ENCODE measurements at regions not wholly inside any gene's neighbourhood (a gene's known extent, or its start where the extent isn't known, plus 50 kb on each side); places are given as distances from the start of the nearest gene placed in this dataset.

- no peaks in the 10 kb centered on the region for H3K9me3 ChIP-seq (ENCODE audit: control insufficient read depth in 2 of 2, insufficient read depth in 1 of 2, low read depth in 1 of 2, low read length in 1 of 2)
- no peak overlapping the region for H3K27ac ChIP-seq (ENCODE audit: low read depth in 2 of 2, low read length in 1 of 2)
- no peaks in the 10 kb centered on the region for H3K27me3 ChIP-seq (ENCODE audit: control insufficient read depth in 1 of 2, insufficient read depth in 2 of 2, low read length in 2 of 2)
- H3K4me1 ChIP-seq (ENCODE audit: control insufficient read depth in 2 of 2, insufficient read depth in 2 of 2, low read length in 1 of 2): no peaks in the 10 kb centered on the region
- H3K4me3 ChIP-seq (ENCODE audit: low read depth in 1 of 2, low read length in 2 of 2): no peak overlapping the region
- H3K36me3 ChIP-seq (ENCODE audit: control insufficient read depth in 2 of 2, insufficient read depth in 2 of 2, low read length in 1 of 2): no peaks in the 10 kb centered on the region
These were observed 1331.6 kb upstream of the SORCS1 start for GRCh38 chr10:108496106-108496505.

GRCh38 chr10:108490944-108491343 is 1326.4 kb upstream of the SORCS1 start:
- Histone ChIP-seq H3K9me3 (ENCODE audit: control insufficient read depth in 2 of 2, insufficient read depth in 1 of 2, low read depth in 1 of 2, low read length in 1 of 2) (no peaks in the 10 kb centered on the region), H3K36me3 (ENCODE audit: control insufficient read depth in 2 of 2, insufficient read depth in 2 of 2, low read length in 1 of 2) (no peaks in the 10 kb centered on the region), H3K4me3 (ENCODE audit: low read depth in 1 of 2, low read length in 2 of 2) (no peak overlapping the region), H3K4me1 (ENCODE audit: control insufficient read depth in 2 of 2, insufficient read depth in 2 of 2, low read length in 1 of 2) (no peaks in the 10 kb centered on the region), H3K27ac (ENCODE audit: low read depth in 2 of 2, low read length in 1 of 2) (no peak overlapping the region), H3K27me3 (ENCODE audit: control insufficient read depth in 1 of 2, insufficient read depth in 2 of 2, low read length in 2 of 2) (no peaks in the 10 kb centered on the region)
- WGBS, 2 donors: 17 to 19% methylated on average over 1 of the region's 1 CpG

GRCh38 chr10:108471420-108471819 is 1306.9 kb upstream of the SORCS1 start:
- Histone ChIP-seq H3K4me1 (ENCODE audit: control insufficient read depth in 2 of 2, insufficient read depth in 2 of 2, low read length in 1 of 2) (no peaks in the 10 kb centered on the region), H3K27me3 (ENCODE audit: control insufficient read depth in 1 of 2, insufficient read depth in 2 of 2, low read length in 2 of 2) (no peaks in the 10 kb centered on the region), H3K36me3 (ENCODE audit: control insufficient read depth in 2 of 2, insufficient read depth in 2 of 2, low read length in 1 of 2) (no peaks in the 10 kb centered on the region), H3K27ac (ENCODE audit: low read depth in 2 of 2, low read length in 1 of 2) (no peak overlapping the region), H3K9me3 (ENCODE audit: control insufficient read depth in 2 of 2, insufficient read depth in 1 of 2, low read depth in 1 of 2, low read length in 1 of 2) (peaks cover 0 to 5% of the 10 kb centered on the region in 2 donors), H3K4me3 (ENCODE audit: low read depth in 1 of 2, low read length in 2 of 2) (no peak overlapping the region)
- WGBS, 2 donors: 94 to 100% methylated on average over 1 of the region's 1 CpG

DNA sequence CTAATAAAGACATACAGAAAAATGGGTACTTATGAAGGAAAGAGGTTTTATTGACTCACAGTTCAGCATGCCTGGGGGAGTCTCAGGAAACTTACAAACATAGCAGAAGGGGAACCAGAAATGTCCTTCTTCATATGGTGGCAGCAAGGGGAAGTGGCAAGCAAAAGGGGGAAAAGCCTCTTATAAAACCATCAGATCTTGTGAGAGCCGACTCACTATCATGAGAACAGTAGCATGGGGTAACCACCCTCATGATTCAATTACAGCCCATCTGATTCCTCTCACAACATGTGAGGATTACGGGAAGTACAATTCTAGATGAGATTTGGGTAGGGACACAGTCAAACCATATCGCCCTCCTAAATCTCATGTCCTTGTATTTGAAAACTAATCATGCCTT is 1305.4 kb upstream of the SORCS1 start:
- Histone ChIP-seq H3K36me3 (ENCODE audit: control insufficient read depth in 2 of 2, insufficient read depth in 2 of 2, low read length in 1 of 2) (no peaks in the 10 kb centered on the region), H3K4me1 (ENCODE audit: control insufficient read depth in 2 of 2, insufficient read depth in 2 of 2, low read length in 1 of 2) (no peaks in the 10 kb centered on the region), H3K4me3 (ENCODE audit: low read depth in 1 of 2, low read length in 2 of 2) (no peak overlapping the region), H3K27ac (ENCODE audit: low read depth in 2 of 2, low read length in 1 of 2) (no peak overlapping the region), H3K27me3 (ENCODE audit: control insufficient read depth in 1 of 2, insufficient read depth in 2 of 2, low read length in 2 of 2) (no peaks in the 10 kb centered on the region), H3K9me3 (ENCODE audit: control insufficient read depth in 2 of 2, insufficient read depth in 1 of 2, low read depth in 1 of 2, low read length in 1 of 2) (peaks cover 0 to 5% of the 10 kb centered on the region in 2 donors)
- 56 to 59% methylated on average over 3 of the region's 3 CpGs for WGBS, 2 donors

GRCh38 chr10:108465871-108466641 is 1301.5 kb upstream of the SORCS1 start:
- no peaks in the 10 kb centered on the region for H3K36me3 ChIP-seq (ENCODE audit: control insufficient read depth in 2 of 2, insufficient read depth in 2 of 2, low read length in 1 of 2)
- no peaks in the 10 kb centered on the region for H3K4me1 ChIP-seq (ENCODE audit: control insufficient read depth in 2 of 2, insufficient read depth in 2 of 2, low read length in 1 of 2)
- H3K27me3 ChIP-seq (ENCODE audit: control insufficient read depth in 1 of 2, insufficient read depth in 2 of 2, low read length in 2 of 2): no peaks in the 10 kb centered on the region
- peak overlapping the region; percentile 42 to 44 for H3K4me3 ChIP-seq (ENCODE audit: low read depth in 1 of 2, low read length in 2 of 2)
- no peak overlapping the region for H3K27ac ChIP-seq (ENCODE audit: low read depth in 2 of 2, low read length in 1 of 2)
- peaks cover 0 to 5% of the 10 kb centered on the region in 2 donors for H3K9me3 ChIP-seq (ENCODE audit: control insufficient read depth in 2 of 2, insufficient read depth in 1 of 2, low read depth in 1 of 2, low read length in 1 of 2)
- 8 to 11% methylated on average over 47 to 62 of the region's 62 CpGs for WGBS, 2 donors

- H3K27me3 ChIP-seq (ENCODE audit: control insufficient read depth in 1 of 2, insufficient read depth in 2 of 2, low read length in 2 of 2): no peaks in the 10 kb centered on the region
- 75 to 88% methylated on average over 2 of the region's 2 CpGs for WGBS, 2 donors
- no peak overlapping the region for H3K27ac ChIP-seq (ENCODE audit: low read depth in 2 of 2, low read length in 1 of 2)
- no peaks in the 10 kb centered on the region for H3K4me1 ChIP-seq (ENCODE audit: control insufficient read depth in 2 of 2, insufficient read depth in 2 of 2, low read length in 1 of 2)
- H3K36me3 ChIP-seq (ENCODE audit: control insufficient read depth in 2 of 2, insufficient read depth in 2 of 2, low read length in 1 of 2): no peaks in the 10 kb centered on the region
- no peaks in the 10 kb centered on the region for H3K9me3 ChIP-seq (ENCODE audit: control insufficient read depth in 2 of 2, insufficient read depth in 1 of 2, low read depth in 1 of 2, low read length in 1 of 2)
- H3K4me3 ChIP-seq (ENCODE audit: low read depth in 1 of 2, low read length in 2 of 2): no peak overlapping the region
These were observed 1297.5 kb upstream of the SORCS1 start for GRCh38 chr10:108462005-108462404.

DNA sequence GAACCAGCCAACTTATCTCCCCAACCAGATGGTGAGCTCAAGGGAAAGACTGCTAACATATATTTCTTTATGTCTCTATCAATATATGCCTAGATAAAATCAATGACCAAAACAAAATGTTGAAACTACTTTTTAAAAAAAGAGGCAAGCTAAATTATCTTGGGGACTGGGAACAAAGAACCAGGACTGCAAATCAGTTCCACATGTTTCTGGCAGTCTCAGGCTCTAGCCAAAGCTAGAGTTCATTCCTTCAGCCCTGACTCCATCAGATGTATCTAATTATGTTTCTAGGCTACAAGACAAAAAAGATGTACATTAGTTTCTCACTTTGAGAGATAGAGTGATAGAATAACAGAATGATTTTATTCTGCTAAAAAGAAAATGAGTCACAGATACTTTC is 1290.3 kb upstream of the SORCS1 start:
- H3K4me3 ChIP-seq (ENCODE audit: low read depth in 1 of 2, low read length in 2 of 2): no peak overlapping the region
- no peaks in the 10 kb centered on the region for H3K27me3 ChIP-seq (ENCODE audit: control insufficient read depth in 1 of 2, insufficient read depth in 2 of 2, low read length in 2 of 2)
- no peaks in the 10 kb centered on the region for H3K9me3 ChIP-seq (ENCODE audit: control insufficient read depth in 2 of 2, insufficient read depth in 1 of 2, low read depth in 1 of 2, low read length in 1 of 2)
- H3K36me3 ChIP-seq (ENCODE audit: control insufficient read depth in 2 of 2, insufficient read depth in 2 of 2, low read length in 1 of 2): no peaks in the 10 kb centered on the region
- no peak overlapping the region for H3K27ac ChIP-seq (ENCODE audit: low read depth in 2 of 2, low read length in 1 of 2)
- no peaks in the 10 kb centered on the region for H3K4me1 ChIP-seq (ENCODE audit: control insufficient read depth in 2 of 2, insufficient read depth in 2 of 2, low read length in 1 of 2)

DNA sequence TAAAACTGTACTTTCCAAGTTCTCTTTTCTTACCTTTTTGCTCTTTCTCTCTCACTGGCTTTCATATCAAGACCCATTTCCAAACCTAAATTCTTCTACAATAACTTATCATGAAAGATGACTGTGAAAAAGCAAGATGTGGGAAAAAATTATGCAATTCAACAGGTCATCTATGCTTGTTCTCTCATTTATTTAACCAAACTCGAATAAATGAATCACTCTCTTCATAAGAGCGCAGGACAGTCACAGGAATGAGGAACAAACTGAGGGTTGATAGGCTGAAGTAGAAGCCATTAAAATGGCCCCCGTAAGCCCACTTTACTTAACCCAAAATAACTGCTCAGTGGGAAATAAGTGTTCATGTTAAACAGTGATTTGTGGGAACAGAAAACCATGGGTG is 1289.7 kb upstream of the SORCS1 start:
- Histone ChIP-seq H3K36me3 (ENCODE audit: control insufficient read depth in 2 of 2, insufficient read depth in 2 of 2, low read length in 1 of 2) (no peaks in the 10 kb centered on the region), H3K27ac (ENCODE audit: low read depth in 2 of 2, low read length in 1 of 2) (no peak overlapping the region), H3K27me3 (ENCODE audit: control insufficient read depth in 1 of 2, insufficient read depth in 2 of 2, low read length in 2 of 2) (no peaks in the 10 kb centered on the region), H3K4me1 (ENCODE audit: control insufficient read depth in 2 of 2, insufficient read depth in 2 of 2, low read length in 1 of 2) (no peaks in the 10 kb centered on the region), H3K9me3 (ENCODE audit: control insufficient read depth in 2 of 2, insufficient read depth in 1 of 2, low read depth in 1 of 2, low read length in 1 of 2) (peaks cover 0 to 4% of the 10 kb centered on the region in 2 donors), H3K4me3 (ENCODE audit: low read depth in 1 of 2, low read length in 2 of 2) (no peak overlapping the region)
- WGBS, 2 donors: 83 to 84% methylated on average over 3 of the region's 3 CpGs

DNA sequence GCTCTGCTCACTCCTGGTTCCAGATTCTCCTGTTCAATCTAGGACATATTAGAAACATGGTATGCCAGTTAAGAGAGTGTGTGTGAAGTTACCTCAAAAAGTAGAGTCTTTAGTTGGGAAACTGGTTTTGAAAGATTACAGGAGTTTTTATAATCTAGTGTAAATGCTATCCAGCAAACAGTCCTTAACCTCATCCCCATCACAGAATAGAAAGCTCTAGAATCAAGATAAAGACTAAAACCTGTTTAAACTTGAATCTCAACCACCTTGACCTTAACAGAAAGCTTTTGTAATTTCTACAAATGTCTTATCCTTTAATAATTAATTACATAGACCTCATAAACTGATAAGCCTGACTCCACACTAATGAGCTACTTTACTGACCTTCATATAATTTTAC is 1288.7 kb upstream of the SORCS1 start:
- H3K27ac ChIP-seq (ENCODE audit: low read depth in 2 of 2, low read length in 1 of 2): no peak overlapping the region
- no peaks in the 10 kb centered on the region for H3K27me3 ChIP-seq (ENCODE audit: control insufficient read depth in 1 of 2, insufficient read depth in 2 of 2, low read length in 2 of 2)
- no peaks in the 10 kb centered on the region for H3K4me1 ChIP-seq (ENCODE audit: control insufficient read depth in 2 of 2, insufficient read depth in 2 of 2, low read length in 1 of 2)
- H3K4me3 ChIP-seq (ENCODE audit: low read depth in 1 of 2, low read length in 2 of 2): no peak overlapping the region
- H3K9me3 ChIP-seq (ENCODE audit: control insufficient read depth in 2 of 2, insufficient read depth in 1 of 2, low read depth in 1 of 2, low read length in 1 of 2): peaks cover 0 to 4% of the 10 kb centered on the region in 2 donors
- no peaks in the 10 kb centered on the region for H3K36me3 ChIP-seq (ENCODE audit: control insufficient read depth in 2 of 2, insufficient read depth in 2 of 2, low read length in 1 of 2)

- no peak overlapping the region for H3K27ac ChIP-seq (ENCODE audit: low read depth in 2 of 2, low read length in 1 of 2)
- no peaks in the 10 kb centered on the region for H3K27me3 ChIP-seq (ENCODE audit: control insufficient read depth in 1 of 2, insufficient read depth in 2 of 2, low read length in 2 of 2)
- peaks cover 0 to 4% of the 10 kb centered on the region in 2 donors for H3K9me3 ChIP-seq (ENCODE audit: control insufficient read depth in 2 of 2, insufficient read depth in 1 of 2, low read depth in 1 of 2, low read length in 1 of 2)
- H3K4me3 ChIP-seq (ENCODE audit: low read depth in 1 of 2, low read length in 2 of 2): no peak overlapping the region
- no peaks in the 10 kb centered on the region for H3K36me3 ChIP-seq (ENCODE audit: control insufficient read depth in 2 of 2, insufficient read depth in 2 of 2, low read length in 1 of 2)
- no peaks in the 10 kb centered on the region for H3K4me1 ChIP-seq (ENCODE audit: control insufficient read depth in 2 of 2, insufficient read depth in 2 of 2, low read length in 1 of 2)
- 83 to 85% methylated on average over 5 of the region's 5 CpGs for WGBS, 2 donors
These were observed 1288.0 kb upstream of the SORCS1 start for GRCh38 chr10:108452533-108452932.
